PC-3 (cell line): ENCODE measurements at regions not wholly inside any gene's neighbourhood (a gene's known extent, or its start where the extent isn't known, plus 50 kb on each side); places are given as distances from the start of the nearest gene placed in this dataset.

Experiments used
- ATAC-seq: fragments of 200-7000 bp; cut with Tn5 transposase; 2 replicates; pipeline ENCODE4 v1.9.1; 2020; ENCODE audit warnings: mild to moderate bottlenecking, moderate library complexity
- BruUV-seq: library from RNA; stranded (reverse); fragments of 400-500 nt; replicated peaks from 2 replicates; lab custom pipeline; 2021; lab: Mats Ljungman, UMichigan
- CTCF ChIA-PET: fragments of 300-600 bp; sonication (Branson Sonifier 250); formaldehyde crosslinking; loops from one replicate; lab custom pipeline; 2022; ENCODE audit warnings: antibody characterized with exemption; lab: Charles Lee
- POLR2A ChIA-PET: fragments of 300-600 bp; sonication (Branson Sonifier 250); formaldehyde crosslinking; loops from one replicate; lab custom pipeline; 2022; ENCODE audit warnings: antibody characterized with exemption; ENCODE audit not compliant: unreplicated experiment; lab: Charles Lee
- DNase-seq: peaks from one replicate; pipeline ENCODE4 v3.0.0-alpha.2; 2015
- H2AFZ ChIP-seq: fragments of 300-600 bp; sonication (generic); 2 replicates; pipeline ENCODE4 v1.6.0; 2016; ENCODE audit warnings: antibody characterized with exemption, low read length
- H3F3A ChIP-seq: fragments of 300-600 bp; sonication (generic); one replicate; pipeline ENCODE4 v1.6.0; 2017; ENCODE audit warnings: antibody characterized with exemption, low read length, control low read depth, mild to moderate bottlenecking; ENCODE audit not compliant: unreplicated experiment
- H3K27ac ChIP-seq: fragments of 300-600 bp; sonication (generic); 2 replicates; pipeline ENCODE4 v1.5.1; 2016; ENCODE audit warnings: mild to moderate bottlenecking, low read length
- H3K27me3 ChIP-seq: fragments of 300-600 bp; sonication (generic); 2 replicates; pipeline ENCODE4 v1.6.1; 2016; ENCODE audit warnings: low read length, mixed read lengths
- H3K36me3 ChIP-seq: fragments of 300-600 bp; sonication (generic); 2 replicates; pipeline ENCODE4 v1.6.1; 2016; ENCODE audit warnings: low read depth, mixed run types, low read length, mixed read lengths
- H3K4me1 ChIP-seq: fragments of 300-600 bp; sonication (generic); 2 replicates; pipeline ENCODE4 v1.5.1; 2016; ENCODE audit warnings: low read length; ENCODE audit not compliant: insufficient read depth
- H3K4me2 ChIP-seq: fragments of 300-600 bp; sonication (generic); 2 replicates; pipeline ENCODE4 v1.6.0; 2016; ENCODE audit warnings: low read length
- H3K4me3 ChIP-seq: fragments of 300-600 bp; sonication (generic); 2 replicates; pipeline ENCODE4 v1.5.1; 2016; ENCODE audit warnings: mild to moderate bottlenecking, low read length, mixed read lengths
- H3K79me2 ChIP-seq: fragments of 300-600 bp; sonication (generic); 2 replicates; pipeline ENCODE4 v1.6.1; 2017; ENCODE audit warnings: low read length, mixed read lengths
- H3K9ac ChIP-seq: fragments of 300-600 bp; sonication (generic); 2 replicates; pipeline ENCODE4 v1.6.0; 2016; ENCODE audit warnings: mild to moderate bottlenecking, low read length
- H3K9me2 ChIP-seq: fragments of 300-600 bp; sonication (generic); replicated peaks from 2 replicates; pipeline ENCODE4 v1.6.1; 2016; ENCODE audit warnings: mixed run types, low read length, mixed read lengths
- H3K9me3 ChIP-seq: fragments of 300-600 bp; sonication (generic); 2 replicates; pipeline ENCODE4 v1.6.1; 2016; ENCODE audit warnings: low read length, mixed read lengths
- H4K20me1 ChIP-seq: fragments of 300-600 bp; sonication (generic); 2 replicates; pipeline ENCODE4 v1.6.1; 2016; ENCODE audit warnings: low read length, mixed read lengths
- EZH2 ChIP-seq: fragments of 300-600 bp; sonication (generic); IDR thresholded peaks from one replicate; pipeline ENCODE4 v1.6.1; 2017; ENCODE audit warnings: antibody characterized with exemption, mild to moderate bottlenecking, low read length; ENCODE audit not compliant: unreplicated experiment
- EZH2phosphoT487 ChIP-seq: fragments of 300-600 bp; sonication (generic); IDR thresholded peaks from 2 replicates; pipeline ENCODE4 v1.6.1; 2018; ENCODE audit warnings: mild to moderate bottlenecking, antibody characterized with exemption, low read length, borderline replicate concordance
- intact Hi-C: fragments of 100-400 bp; cut with micrococcal nuclease; formaldehyde crosslinking; loops from 2 replicates; pipeline ENCODE4 v1.9.0; 2023
- TF ChIP-seq, protein P1 (sequence below): fragments of 300-600 bp; sonication (generic); conservative IDR thresholded peaks from 2 replicates; pipeline ENCODE4 v1.5.1; 2017; ENCODE audit warnings: antibody characterized with exemption, low read depth, mild to moderate bottlenecking, low read length

- no peak overlapping the region for H3K27ac ChIP-seq
- intact Hi-C loops: no loop called here
- no peaks in the 10 kb centered on the region for H3K36me3 ChIP-seq
- BruUV-seq: no TSS peak
- POLR2A ChIA-PET: no interaction called here
- no peaks in the 10 kb centered on the region for H3K9me3 ChIP-seq
- CTCF ChIA-PET: no interaction called here
- no peak for TF ChIP-seq EZH2
- no peak for TF ChIP-seq EZH2phosphoT487
- TF ChIP-seq, protein P1, sequence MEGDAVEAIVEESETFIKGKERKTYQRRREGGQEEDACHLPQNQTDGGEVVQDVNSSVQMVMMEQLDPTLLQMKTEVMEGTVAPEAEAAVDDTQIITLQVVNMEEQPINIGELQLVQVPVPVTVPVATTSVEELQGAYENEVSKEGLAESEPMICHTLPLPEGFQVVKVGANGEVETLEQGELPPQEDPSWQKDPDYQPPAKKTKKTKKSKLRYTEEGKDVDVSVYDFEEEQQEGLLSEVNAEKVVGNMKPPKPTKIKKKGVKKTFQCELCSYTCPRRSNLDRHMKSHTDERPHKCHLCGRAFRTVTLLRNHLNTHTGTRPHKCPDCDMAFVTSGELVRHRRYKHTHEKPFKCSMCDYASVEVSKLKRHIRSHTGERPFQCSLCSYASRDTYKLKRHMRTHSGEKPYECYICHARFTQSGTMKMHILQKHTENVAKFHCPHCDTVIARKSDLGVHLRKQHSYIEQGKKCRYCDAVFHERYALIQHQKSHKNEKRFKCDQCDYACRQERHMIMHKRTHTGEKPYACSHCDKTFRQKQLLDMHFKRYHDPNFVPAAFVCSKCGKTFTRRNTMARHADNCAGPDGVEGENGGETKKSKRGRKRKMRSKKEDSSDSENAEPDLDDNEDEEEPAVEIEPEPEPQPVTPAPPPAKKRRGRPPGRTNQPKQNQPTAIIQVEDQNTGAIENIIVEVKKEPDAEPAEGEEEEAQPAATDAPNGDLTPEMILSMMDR: no peak
- peaks cover 96% of the 10 kb centered on the region for H3K27me3 ChIP-seq
- ATAC-seq: no peak
- H3K4me3 ChIP-seq: no peak overlapping the region
- no peaks in the 10 kb centered on the region for H3K9me2 ChIP-seq
- no peak overlapping the region for H3K9ac ChIP-seq
- DNase-seq: no peak
- H3F3A ChIP-seq: no peaks in the 10 kb centered on the region
- no peak overlapping the region for H2AFZ ChIP-seq
- no peaks in the 10 kb centered on the region for H4K20me1 ChIP-seq
- no peaks in the 10 kb centered on the region for H3K79me2 ChIP-seq
- H3K4me1 ChIP-seq: no peaks in the 10 kb centered on the region
- H3K4me2 ChIP-seq: no peak overlapping the region
Measured at GRCh38 chr11:119895981-119896380, 167.0 kb upstream of the NECTIN1 start.

GRCh38 chr11:119894916-119895315 is 165.9 kb upstream of the NECTIN1 start:
- no peak for TF ChIP-seq EZH2phosphoT487
- Histone ChIP-seq H4K20me1 (no peaks in the 10 kb centered on the region), H3K4me2 (no peak overlapping the region), H3K79me2 (no peaks in the 10 kb centered on the region), H3K9me2 (no peaks in the 10 kb centered on the region), H2AFZ (no peak overlapping the region), H3K27me3 (peaks cover 97% of the 10 kb centered on the region), H3K9ac (no peak overlapping the region), H3K9me3 (no peaks in the 10 kb centered on the region), H3F3A (no peaks in the 10 kb centered on the region), H3K4me3 (no peak overlapping the region), H3K36me3 (no peaks in the 10 kb centered on the region), H3K4me1 (no peaks in the 10 kb centered on the region), H3K27ac (no peak overlapping the region)
- no TSS peak for BruUV-seq
- DNase-seq: no peak
- POLR2A ChIA-PET: no interaction called here
- no peak for ATAC-seq
- CTCF ChIA-PET: no interaction called here
- intact Hi-C loops: no loop called here

GRCh38 chr11:119892311-119892808 is 163.4 kb upstream of the NECTIN1 start:
- no peak overlapping the region for H3K4me3 ChIP-seq
- no peak overlapping the region for H3K9ac ChIP-seq
- no peaks in the 10 kb centered on the region for H3K9me2 ChIP-seq
- ChIA-PET POLR2A (no interaction called here), CTCF (no interaction called here)
- DNase-seq (no peak), ATAC-seq (no peak)
- H3F3A ChIP-seq: no peaks in the 10 kb centered on the region
- no peak overlapping the region for H3K4me2 ChIP-seq
- no peaks in the 10 kb centered on the region for H4K20me1 ChIP-seq
- H3K27me3 ChIP-seq: peaks cover 99% of the 10 kb centered on the region
- H3K36me3 ChIP-seq: no peaks in the 10 kb centered on the region
- no peaks in the 10 kb centered on the region for H3K9me3 ChIP-seq
- no peaks in the 10 kb centered on the region for H3K4me1 ChIP-seq
- TF ChIP-seq EZH2: no peak
- no peak for TF ChIP-seq EZH2phosphoT487
- TF ChIP-seq, protein P1: no peak
- intact Hi-C loops: no loop called here
- H3K79me2 ChIP-seq: no peaks in the 10 kb centered on the region
- H3K27ac ChIP-seq: no peak overlapping the region
- H2AFZ ChIP-seq: no peak overlapping the region
- BruUV-seq: no TSS peak
